ENCODE measurements at regions not wholly inside any gene's neighbourhood (a gene's known extent, or its start where the extent isn't known, plus 50 kb on each side); places are given as distances from the start of the nearest gene placed in this dataset.

DNA sequence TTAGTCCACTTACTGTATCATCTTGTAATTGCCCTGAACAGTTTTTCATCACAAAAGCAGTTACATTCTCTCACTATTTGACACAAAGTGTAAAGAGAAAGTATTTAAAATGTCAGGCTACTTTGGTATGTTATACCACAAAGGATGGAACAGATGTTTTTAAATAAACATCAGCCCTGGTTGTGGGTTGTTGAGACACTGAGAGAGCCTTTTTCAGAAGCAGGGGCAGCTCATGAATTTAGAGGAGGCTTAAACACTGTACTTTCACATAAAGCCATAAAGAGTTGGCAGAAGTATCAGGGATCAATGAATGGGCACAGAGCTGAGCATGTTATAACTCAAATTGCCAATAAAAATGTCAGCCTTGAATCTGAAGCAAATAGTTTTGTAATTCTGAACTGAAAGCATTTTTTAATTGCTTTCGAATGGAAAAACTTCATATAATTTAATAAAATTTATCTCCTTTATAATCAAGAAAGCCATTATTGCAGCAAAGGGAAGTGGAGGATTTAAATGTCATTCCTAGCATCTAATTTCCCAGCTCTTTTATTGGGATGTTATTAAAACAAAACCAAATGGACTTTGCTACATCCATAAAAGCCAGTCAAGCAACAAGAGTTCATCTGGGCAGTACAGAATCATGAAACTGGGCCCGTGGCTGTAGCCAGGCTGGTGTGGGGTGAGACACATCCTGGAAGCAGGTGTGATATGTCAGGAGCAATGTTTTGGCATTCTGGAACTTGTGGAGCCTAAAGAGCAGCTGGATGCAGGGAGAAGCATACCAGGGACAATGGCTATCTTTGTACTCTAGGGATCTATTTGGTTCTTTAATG lies 95.1 kb upstream of the NT5C1B start:
- TF ChIP-seq POLR2A (IDR thresholded peaks at IDR 0.05), result no peak
- TF ChIP-seq, protein P1, sequence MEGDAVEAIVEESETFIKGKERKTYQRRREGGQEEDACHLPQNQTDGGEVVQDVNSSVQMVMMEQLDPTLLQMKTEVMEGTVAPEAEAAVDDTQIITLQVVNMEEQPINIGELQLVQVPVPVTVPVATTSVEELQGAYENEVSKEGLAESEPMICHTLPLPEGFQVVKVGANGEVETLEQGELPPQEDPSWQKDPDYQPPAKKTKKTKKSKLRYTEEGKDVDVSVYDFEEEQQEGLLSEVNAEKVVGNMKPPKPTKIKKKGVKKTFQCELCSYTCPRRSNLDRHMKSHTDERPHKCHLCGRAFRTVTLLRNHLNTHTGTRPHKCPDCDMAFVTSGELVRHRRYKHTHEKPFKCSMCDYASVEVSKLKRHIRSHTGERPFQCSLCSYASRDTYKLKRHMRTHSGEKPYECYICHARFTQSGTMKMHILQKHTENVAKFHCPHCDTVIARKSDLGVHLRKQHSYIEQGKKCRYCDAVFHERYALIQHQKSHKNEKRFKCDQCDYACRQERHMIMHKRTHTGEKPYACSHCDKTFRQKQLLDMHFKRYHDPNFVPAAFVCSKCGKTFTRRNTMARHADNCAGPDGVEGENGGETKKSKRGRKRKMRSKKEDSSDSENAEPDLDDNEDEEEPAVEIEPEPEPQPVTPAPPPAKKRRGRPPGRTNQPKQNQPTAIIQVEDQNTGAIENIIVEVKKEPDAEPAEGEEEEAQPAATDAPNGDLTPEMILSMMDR (IDR thresholded peaks at IDR 0.05), result no peak
